ENCODE measurements at regions not wholly inside any gene's neighbourhood (a gene's known extent, or its start where the extent isn't known, plus 50 kb on each side); places are given as distances from the start of the nearest gene placed in this dataset.

GRCh38 chr3:162138509-162138908 is 641.9 kb downstream of the OTOL1 start:
- DNase-seq (ENCODE audit: low spot score): no peak
- intact Hi-C loops (cut with DNase I): no loop called here

GRCh38 chr3:162139841-162140240 is 643.2 kb downstream of the OTOL1 start:
- intact Hi-C loops (cut with DNase I): no loop called here
- DNase-seq (ENCODE audit: low spot score): no peak

- intact Hi-C loops (cut with DNase I): no loop called here
- no peak for DNase-seq (ENCODE audit: low spot score)
Measured at GRCh38 chr3:162141272-162141791, 644.7 kb downstream of the OTOL1 start.

GRCh38 chr3:162142511-162142910 is 645.9 kb downstream of the OTOL1 start:
- DNase-seq (ENCODE audit: low spot score): no peak
- intact Hi-C loops (cut with DNase I): no loop called here

GRCh38 chr3:162143180-162143579 is 646.6 kb downstream of the OTOL1 start:
- intact Hi-C loops (cut with DNase I): no loop called here
- DNase-seq (ENCODE audit: low spot score): no peak

GRCh38 chr3:162147996-162148395 is 651.4 kb downstream of the OTOL1 start:
- intact Hi-C loops (cut with DNase I): no loop called here
- no peak for DNase-seq (ENCODE audit: low spot score)

- no peak for DNase-seq (ENCODE audit: low spot score)
- intact Hi-C loops (cut with DNase I): no loop called here
Measured at GRCh38 chr3:162150790-162151189, 654.2 kb downstream of the OTOL1 start.

- intact Hi-C loops (cut with DNase I): no loop called here
- no peak for DNase-seq (ENCODE audit: low spot score)
Measured at GRCh38 chr3:162152636-162153035, 656.0 kb downstream of the OTOL1 start.

- intact Hi-C loops (cut with DNase I): no loop called here
- no peak for DNase-seq (ENCODE audit: low spot score)
Measured at GRCh38 chr3:162161595-162161994, 665.0 kb downstream of the OTOL1 start.

GRCh38 chr3:162165346-162165745 is 668.7 kb downstream of the OTOL1 start:
- no peak for DNase-seq (ENCODE audit: low spot score)
- intact Hi-C loops (cut with DNase I): no loop called here

GRCh38 chr3:162166543-162166942 is 669.9 kb downstream of the OTOL1 start:
- DNase-seq (ENCODE audit: low spot score): no peak
- intact Hi-C loops (cut with DNase I): no loop called here

GRCh38 chr3:162168715-162169114 is 672.1 kb downstream of the OTOL1 start:
- intact Hi-C loops (cut with DNase I): no loop called here
- no peak for DNase-seq (ENCODE audit: low spot score)

- no peak for DNase-seq (ENCODE audit: low spot score)
- intact Hi-C loops (cut with DNase I): no loop called here
Measured at GRCh38 chr3:162170581-162170980, 674.0 kb downstream of the OTOL1 start.

GRCh38 chr3:162171970-162172369 is 675.4 kb downstream of the OTOL1 start:
- intact Hi-C loops (cut with DNase I): no loop called here
- no peak for DNase-seq (ENCODE audit: low spot score)

GRCh38 chr3:162175145-162175544 is 678.5 kb downstream of the OTOL1 start:
- intact Hi-C loops (cut with DNase I): loop anchor here in 1 of 2 donors (5.0 kb wide), 1 partner anchor 452 kb away; no protein-coding TSS in a partner anchor
- DNase-seq (ENCODE audit: low spot score): no peak

GRCh38 chr3:162175878-162176277 is 679.3 kb downstream of the OTOL1 start:
- DNase-seq (ENCODE audit: low spot score): no peak
- intact Hi-C loops (cut with DNase I): loop anchor here in 1 of 2 donors (5.0 kb wide), 1 partner anchor 451 kb away; no protein-coding TSS in a partner anchor

- DNase-seq (ENCODE audit: low spot score): no peak
Measured at GRCh38 chr3:162183440-162183839, 686.8 kb downstream of the OTOL1 start.

GRCh38 chr3:162192340-162193029 is 695.9 kb downstream of the OTOL1 start:
- DNase-seq (ENCODE audit: low spot score): no peak
- intact Hi-C loops (cut with DNase I): no loop called here

More at GRCh38 chr3:162183440-162183839, 686.8 kb downstream of the OTOL1 start:
- intact Hi-C loops (cut with DNase I): no loop called here

- no peak for DNase-seq (ENCODE audit: low spot score)
- intact Hi-C loops (cut with DNase I): loop anchor here in 1 of 2 donors (1.0 kb wide), 1 partner anchor 27 kb away; no protein-coding TSS in a partner anchor
Measured at GRCh38 chr3:162193148-162194095, 696.8 kb downstream of the OTOL1 start.

GRCh38 chr3:162195147-162195546 is 698.5 kb downstream of the OTOL1 start:
- no peak for DNase-seq (ENCODE audit: low spot score)
- intact Hi-C loops (cut with DNase I): no loop called here

Measured in posterior vena cava (tissue), 2 donors.